Endodermal cell (in vitro differentiated cells): ENCODE measurements at regions not wholly inside any gene's neighbourhood (a gene's known extent, or its start where the extent isn't known, plus 50 kb on each side); places are given as distances from the start of the nearest gene placed in this dataset.

Experiments used
- DNase-seq: peaks from one replicate; pipeline ENCODE4 v3.0.0-alpha.2; 2017
- H3K27ac ChIP-seq: 2 replicates; pipeline ENCODE4 v1.5.1; 2013; ENCODE audit warnings: mild to moderate bottlenecking, low read depth, low read length, moderate library complexity
- H3K27me3 ChIP-seq: 2 replicates; pipeline ENCODE4 v1.6.1; 2013; ENCODE audit warnings: mild to moderate bottlenecking, low read length, moderate library complexity; ENCODE audit not compliant: insufficient read depth, control insufficient read depth, poor library complexity, severe bottlenecking
- H3K36me3 ChIP-seq: 2 replicates; pipeline ENCODE4 v1.7.0; 2013; ENCODE audit warnings: mild to moderate bottlenecking, low read length, moderate library complexity; ENCODE audit not compliant: control insufficient read depth, insufficient read depth
- H3K4me1 ChIP-seq: one replicate; pipeline ENCODE4 v1.7.0; 2013; ENCODE audit warnings: low read length; ENCODE audit not compliant: control insufficient read depth, insufficient read depth
- H3K4me3 ChIP-seq: 2 replicates; pipeline ENCODE4 v1.5.1; 2013; ENCODE audit warnings: mild to moderate bottlenecking, low read length, moderate library complexity
- H3K9ac ChIP-seq: 2 replicates; pipeline ENCODE4 v1.6.1; 2013; ENCODE audit warnings: mild to moderate bottlenecking, low read length, moderate library complexity; ENCODE audit not compliant: poor library complexity, severe bottlenecking; ENCODE audit errors: extremely low read depth
- H3K9me3 ChIP-seq: 2 replicates; pipeline ENCODE4 v1.6.1; 2013; ENCODE audit warnings: mild to moderate bottlenecking, low read length, moderate library complexity; ENCODE audit not compliant: control insufficient read depth
- H3K27ac Mint-ChIP-seq: 2 replicates; pipeline ENCODE4 v1.8.0; 2020; ENCODE audit warnings: mixed read lengths
- H3K27me3 Mint-ChIP-seq: 2 replicates; pipeline ENCODE4 v1.8.0; 2021; ENCODE audit warnings: mild to moderate bottlenecking, mixed read lengths; ENCODE audit not compliant: insufficient read depth
- H3K36me3 Mint-ChIP-seq: 2 replicates; pipeline ENCODE4 v1.8.0; 2020; ENCODE audit warnings: low read depth, mixed read lengths
- H3K4me1 Mint-ChIP-seq: 2 replicates; pipeline ENCODE4 v1.8.0; 2020; ENCODE audit warnings: mixed read lengths
- H3K4me3 Mint-ChIP-seq: 2 replicates; pipeline ENCODE4 v1.8.0; 2020; ENCODE audit warnings: mild to moderate bottlenecking, moderate library complexity, mixed read lengths
- H3K9me3 Mint-ChIP-seq: 2 replicates; pipeline ENCODE4 v1.8.0; 2020; ENCODE audit warnings: mild to moderate bottlenecking, mixed read lengths
- CTCF ChIP-seq: fragments of 200-600 bp; sonication (generic); conservative IDR thresholded peaks from 2 replicates; pipeline ENCODE4 v1.5.0; 2021; ENCODE audit warnings: antibody characterized with exemption, mild to moderate bottlenecking
- WGBS, 2 experiments: methylation state at CpG; one replicate each; pipeline versions ENCODE4 v1.1.5 to v1.1.7; 2013; ENCODE audit warnings: missing lambda C conversion rate in 2 of 2, mixed read lengths in 1 of 2; ENCODE audit not compliant: insufficient coverage in 1 of 2, insufficient read length in 1 of 2; 5-methylcytosine and 5-hydroxymethylcytosine counted together

GRCh38 chr4:123893011-123893981 is 496.7 kb downstream of the SPRY1 start:
- Mint-ChIP-seq H3K27ac (no peak overlapping the region), H3K4me1 (no peaks in the 10 kb centered on the region), H3K4me3 (no peak overlapping the region), H3K9me3 (no peaks in the 10 kb centered on the region), H3K27me3 (no peaks in the 10 kb centered on the region), H3K36me3 (no peaks in the 10 kb centered on the region)
- Histone ChIP-seq H3K27ac (no peak overlapping the region), H3K9ac (no peak overlapping the region), H3K36me3 (no peaks in the 10 kb centered on the region), H3K27me3 (no peaks in the 10 kb centered on the region), H3K9me3 (no peaks in the 10 kb centered on the region), H3K4me1 (no peaks in the 10 kb centered on the region), H3K4me3 (no peak overlapping the region)
- 85 to 93% methylated on average over 7 to 9 of the region's 9 CpGs for WGBS, 2 experiments
- DNase-seq: no peak
- no peak for TF ChIP-seq CTCF

- Histone ChIP-seq H3K36me3 (no peaks in the 10 kb centered on the region), H3K4me3 (no peak overlapping the region), H3K27me3 (no peaks in the 10 kb centered on the region), H3K4me1 (no peaks in the 10 kb centered on the region), H3K9me3 (no peaks in the 10 kb centered on the region), H3K27ac (no peak overlapping the region), H3K9ac (no peak overlapping the region)
- no peaks in the 10 kb centered on the region for H3K27me3 Mint-ChIP-seq
- no peak overlapping the region for H3K27ac Mint-ChIP-seq
- H3K9me3 Mint-ChIP-seq: no peaks in the 10 kb centered on the region
- no peak for DNase-seq
- H3K36me3 Mint-ChIP-seq: no peaks in the 10 kb centered on the region
- no peak overlapping the region for H3K4me3 Mint-ChIP-seq
- no peak for TF ChIP-seq CTCF
- H3K4me1 Mint-ChIP-seq: no peaks in the 10 kb centered on the region
Measured at GRCh38 chr4:123896446-123897071, 500.0 kb downstream of the SPRY1 start.

GRCh38 chr4:123898946-123899666 is 502.5 kb downstream of the SPRY1 start:
- Histone ChIP-seq H3K9me3 (no peaks in the 10 kb centered on the region), H3K9ac (no peak overlapping the region), H3K27ac (no peak overlapping the region), H3K27me3 (no peaks in the 10 kb centered on the region), H3K4me3 (no peak overlapping the region), H3K36me3 (no peaks in the 10 kb centered on the region), H3K4me1 (no peaks in the 10 kb centered on the region)
- Mint-ChIP-seq H3K9me3 (no peaks in the 10 kb centered on the region), H3K4me3 (no peak overlapping the region), H3K27me3 (no peaks in the 10 kb centered on the region), H3K36me3 (no peaks in the 10 kb centered on the region), H3K4me1 (no peaks in the 10 kb centered on the region), H3K27ac (no peak overlapping the region)
- WGBS, 2 experiments: 91 to 100% methylated on average over 1 to 2 of the region's 2 CpGs
- no peak for TF ChIP-seq CTCF
- no peak for DNase-seq
